GM10248 (cell line): ENCODE measurements at regions not wholly inside any gene's neighbourhood (a gene's known extent, or its start where the extent isn't known, plus 50 kb on each side); places are given as distances from the start of the nearest gene placed in this dataset.

Experiments used
- CTCF ChIA-PET: fragments of 300-600 bp; sonication (Branson Sonifier 250); formaldehyde crosslinking; extraction: SDS; loops from one replicate; lab custom pipeline; 2021; ENCODE audit warnings: antibody characterized with exemption; lab: Yijun Ruan, JAX
- POLR2A ChIA-PET: fragments of 350-650 bp; sonication (Branson Sonifier 250); formaldehyde crosslinking; extraction: SDS; loops from one replicate; lab custom pipeline; 2020; ENCODE audit warnings: antibody characterized with exemption; lab: Yijun Ruan, JAX
- DNase-seq: peaks from one replicate; pipeline ENCODE4 v3.0.0; 2012; ENCODE audit errors: extremely low spot score
- TF ChIP-seq, protein P1 (sequence below): IDR thresholded peaks from 2 replicates; pipeline ENCODE4 v1.5.1; 2012; ENCODE audit warnings: mild to moderate bottlenecking, low read depth; ENCODE audit errors: extremely low read depth, missing control alignments, control extremely low read depth

GRCh38 chr18:57220480-57220879 lies 73.6 kb downstream of the BOD1L2 start:
- TF ChIP-seq, protein P1, sequence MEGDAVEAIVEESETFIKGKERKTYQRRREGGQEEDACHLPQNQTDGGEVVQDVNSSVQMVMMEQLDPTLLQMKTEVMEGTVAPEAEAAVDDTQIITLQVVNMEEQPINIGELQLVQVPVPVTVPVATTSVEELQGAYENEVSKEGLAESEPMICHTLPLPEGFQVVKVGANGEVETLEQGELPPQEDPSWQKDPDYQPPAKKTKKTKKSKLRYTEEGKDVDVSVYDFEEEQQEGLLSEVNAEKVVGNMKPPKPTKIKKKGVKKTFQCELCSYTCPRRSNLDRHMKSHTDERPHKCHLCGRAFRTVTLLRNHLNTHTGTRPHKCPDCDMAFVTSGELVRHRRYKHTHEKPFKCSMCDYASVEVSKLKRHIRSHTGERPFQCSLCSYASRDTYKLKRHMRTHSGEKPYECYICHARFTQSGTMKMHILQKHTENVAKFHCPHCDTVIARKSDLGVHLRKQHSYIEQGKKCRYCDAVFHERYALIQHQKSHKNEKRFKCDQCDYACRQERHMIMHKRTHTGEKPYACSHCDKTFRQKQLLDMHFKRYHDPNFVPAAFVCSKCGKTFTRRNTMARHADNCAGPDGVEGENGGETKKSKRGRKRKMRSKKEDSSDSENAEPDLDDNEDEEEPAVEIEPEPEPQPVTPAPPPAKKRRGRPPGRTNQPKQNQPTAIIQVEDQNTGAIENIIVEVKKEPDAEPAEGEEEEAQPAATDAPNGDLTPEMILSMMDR: no peak
- ChIA-PET POLR2A (no interaction called here), CTCF (interaction anchor here (1.0 to 1.2 kb wide), 3 partner anchors 9 to 24 kb away, joined by 3 to 5 read pairs (median 4); no protein-coding TSS in a partner anchor)
- no peak for DNase-seq

- POLR2A ChIA-PET: no interaction called here
- DNase-seq: no peak
- TF ChIP-seq, protein P1: no peak
- CTCF ChIA-PET: interaction anchor here (1.0 to 1.2 kb wide), 3 partner anchors 10 to 25 kb away, joined by 3 to 5 read pairs (median 4); no protein-coding TSS in a partner anchor
Observed at GRCh38 chr18:57220930-57221483, 74.1 kb downstream of the BOD1L2 start.

DNA sequence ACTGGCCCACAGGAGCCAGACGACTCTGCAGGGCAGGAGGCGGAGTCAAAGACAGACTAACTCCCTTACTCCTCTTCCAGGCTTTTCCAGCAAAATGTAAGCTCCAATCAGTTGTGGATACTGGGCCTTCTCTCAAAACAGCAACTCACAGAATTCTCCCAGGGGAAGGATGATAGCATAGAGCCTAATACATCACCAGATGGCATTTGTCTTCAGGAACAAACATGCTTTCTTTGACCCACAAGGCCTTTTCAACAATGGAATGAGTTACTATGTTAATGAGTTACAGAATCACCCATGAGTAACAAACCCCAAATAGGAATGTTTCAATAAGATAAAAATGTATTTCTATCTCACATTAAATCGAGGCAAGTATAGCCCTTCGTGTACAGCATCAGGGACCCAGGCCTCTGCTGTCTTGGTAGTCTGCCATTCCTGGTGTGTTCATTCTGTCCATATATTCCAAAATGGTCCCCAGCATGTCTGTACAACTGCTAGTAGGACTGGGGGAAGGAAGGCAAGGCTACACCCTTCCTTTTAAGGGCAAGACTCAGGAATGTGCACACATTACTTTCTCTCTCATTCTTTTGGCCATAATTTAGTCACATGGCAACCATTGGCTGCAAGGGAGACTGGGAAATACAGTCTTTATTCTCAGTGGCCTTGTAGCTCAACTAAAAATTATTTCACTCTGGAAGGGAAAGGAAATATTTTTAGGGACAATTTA lies 76.4 kb downstream of the BOD1L2 start:
- ChIA-PET CTCF (interaction anchor here (1.4 to 1.5 kb wide), 2 partner anchors 9 to 15 kb away, joined by 3 to 4 read pairs; no protein-coding TSS in a partner anchor), POLR2A (no interaction called here)
- DNase-seq: no peak
- TF ChIP-seq, protein P1: no peak

- TF ChIP-seq, protein P1: no peak
- DNase-seq: no peak
- ChIA-PET POLR2A (no interaction called here), CTCF (no interaction called here)
Observed at GRCh38 chr18:57230861-57231585, 84.1 kb downstream of the BOD1L2 start.

DNA sequence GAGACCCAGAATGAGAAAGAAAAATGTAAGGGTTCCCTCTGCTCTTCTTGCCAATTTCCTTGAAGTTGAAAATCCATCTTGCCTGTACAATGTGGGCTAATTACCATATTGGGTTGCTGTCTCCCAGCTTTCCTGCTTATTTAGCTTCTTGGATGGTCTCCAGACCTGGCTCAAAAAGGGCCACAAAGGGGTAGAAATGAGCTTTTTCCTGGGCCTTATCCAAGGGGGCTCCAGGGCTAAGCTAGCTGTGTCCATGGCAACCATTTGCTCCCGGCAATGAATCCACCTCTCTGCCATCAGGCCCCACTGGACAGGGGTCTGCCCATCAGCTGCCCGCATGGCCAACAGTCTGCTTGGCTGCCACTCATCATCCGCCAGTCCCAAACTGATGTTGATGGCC lies 85.0 kb downstream of the BOD1L2 start:
- CTCF ChIA-PET: no interaction called here
- POLR2A ChIA-PET: no interaction called here

GRCh38 chr18:57234346-57234745 lies 87.5 kb downstream of the BOD1L2 start:
- ChIA-PET CTCF (no interaction called here), POLR2A (no interaction called here)
- no peak for DNase-seq
- TF ChIP-seq, protein P1: no peak

More for the DNA sequence above, 85.0 kb downstream of the BOD1L2 start:
- TF ChIP-seq, protein P1: no peak
- no peak for DNase-seq
